ENCODE measurements at regions not wholly inside any gene's neighbourhood (a gene's known extent, or its start where the extent isn't known, plus 50 kb on each side); places are given as distances from the start of the nearest gene placed in this dataset.
"Not testable (repeated sequence)": the region's sequence is repeated elsewhere in the genome, so short reads cannot be mapped to it uniquely, and the experiment has no call there.

DNA sequence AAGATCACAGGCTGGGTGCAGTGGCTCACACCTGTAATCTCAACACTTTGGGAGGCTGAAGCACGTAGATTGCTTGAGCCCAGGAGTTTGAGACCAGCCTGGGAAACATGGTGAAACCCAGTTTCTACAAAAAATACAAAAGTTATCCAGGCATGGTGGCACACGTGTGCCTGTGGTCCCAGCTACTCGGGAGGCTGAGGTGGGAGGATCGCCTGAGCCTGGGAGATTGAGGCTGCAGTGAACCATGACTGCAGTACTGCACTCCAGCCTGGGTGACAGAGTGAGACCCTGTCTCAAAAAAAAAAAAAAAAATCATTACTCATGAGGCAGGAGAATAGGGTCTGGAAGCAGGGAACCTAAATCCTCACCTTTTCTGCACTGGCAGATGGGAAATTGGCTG lies 79.1 kb upstream of the CLDN5 start:
- not testable (repeated sequence) for DNase-seq

DNA sequence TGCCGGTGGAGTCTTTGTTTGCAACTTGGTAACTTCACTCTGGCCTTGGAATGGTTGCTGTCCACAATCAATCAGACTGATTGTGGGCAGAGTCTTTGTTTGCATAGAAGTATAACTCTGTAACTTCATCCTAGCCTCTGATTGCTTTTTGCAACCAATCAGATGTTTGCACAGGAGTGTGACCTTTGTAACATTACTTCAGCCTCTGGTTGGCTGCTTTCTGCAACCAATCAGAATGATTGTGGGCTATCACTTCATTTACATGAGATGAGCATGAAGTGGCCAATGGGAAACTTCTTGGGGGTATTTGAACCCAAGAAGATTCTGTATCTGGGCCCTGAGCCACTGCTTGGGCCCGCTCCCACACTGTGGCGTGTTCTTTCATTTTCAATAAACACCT lies 79.6 kb upstream of the CLDN5 start:
- DNase-seq = no peak

DNA sequence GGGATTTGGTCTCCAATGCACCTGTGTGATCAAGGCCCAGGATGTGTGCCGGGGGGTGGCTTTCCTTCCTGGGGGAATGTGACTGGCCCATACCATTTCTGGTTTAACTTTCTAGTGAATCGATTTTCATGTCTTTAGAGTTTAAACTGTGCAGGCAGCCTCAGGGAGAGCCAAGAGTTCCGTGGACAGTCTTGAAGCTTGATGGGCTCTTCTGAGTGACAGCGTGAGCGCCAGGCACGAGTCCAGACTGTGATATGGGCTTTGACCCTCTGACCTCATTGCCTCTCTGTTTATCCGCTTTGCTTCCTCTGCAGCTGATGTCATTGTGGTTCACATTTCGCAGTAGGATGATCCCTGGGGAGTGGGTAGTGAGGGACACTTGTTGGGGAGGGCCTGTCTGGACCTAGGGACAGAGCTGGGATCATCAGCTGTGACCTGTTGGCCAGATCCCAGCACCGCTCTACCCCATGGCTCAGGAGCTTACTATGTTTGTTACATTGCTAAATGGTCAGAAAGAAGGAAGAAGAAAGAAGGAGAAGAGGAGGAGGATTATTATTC lies 80.6 kb upstream of the CLDN5 start:
- DNase-seq = no peak

DNA sequence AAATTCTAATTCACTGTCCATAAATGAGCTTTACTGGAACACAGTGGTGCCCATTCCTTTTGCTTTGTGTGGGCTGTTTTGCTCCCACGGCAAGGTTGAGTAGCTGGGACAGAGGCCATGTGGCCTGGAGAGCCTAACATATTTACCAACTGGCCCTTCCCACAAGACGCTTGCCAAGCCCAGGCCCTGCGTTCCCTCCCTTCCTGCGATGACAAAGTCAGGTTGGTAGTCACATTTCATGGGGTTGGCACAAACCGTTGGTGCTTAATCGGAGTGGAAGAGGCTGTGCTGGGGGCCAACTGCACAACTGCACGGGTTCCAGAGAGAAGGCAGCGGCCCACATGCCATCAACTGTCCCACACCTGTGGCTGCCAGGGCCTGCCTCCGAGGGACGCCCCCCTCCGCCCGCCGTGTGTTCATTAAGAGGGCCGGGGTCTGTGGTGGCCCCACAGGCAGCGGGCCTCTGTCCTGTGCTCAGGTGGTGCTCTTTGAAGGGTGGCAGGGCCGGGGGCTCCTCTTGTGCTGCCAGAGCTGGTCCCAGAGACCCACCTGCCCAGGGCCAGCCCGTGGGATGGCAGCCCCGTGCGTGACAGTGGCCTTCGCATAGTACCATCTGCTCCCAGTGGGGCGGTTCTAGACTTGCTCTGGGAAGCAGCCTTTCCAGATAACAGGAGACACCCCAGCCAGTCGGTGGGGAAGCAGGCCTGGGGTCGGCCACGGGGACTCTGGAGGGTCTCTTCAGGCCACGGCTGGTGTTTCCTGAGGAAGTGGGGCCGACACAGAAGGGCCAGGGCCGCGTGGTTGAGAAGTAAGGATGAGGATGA lies 81.5 kb upstream of the CLDN5 start:
- no peak for DNase-seq

DNA sequence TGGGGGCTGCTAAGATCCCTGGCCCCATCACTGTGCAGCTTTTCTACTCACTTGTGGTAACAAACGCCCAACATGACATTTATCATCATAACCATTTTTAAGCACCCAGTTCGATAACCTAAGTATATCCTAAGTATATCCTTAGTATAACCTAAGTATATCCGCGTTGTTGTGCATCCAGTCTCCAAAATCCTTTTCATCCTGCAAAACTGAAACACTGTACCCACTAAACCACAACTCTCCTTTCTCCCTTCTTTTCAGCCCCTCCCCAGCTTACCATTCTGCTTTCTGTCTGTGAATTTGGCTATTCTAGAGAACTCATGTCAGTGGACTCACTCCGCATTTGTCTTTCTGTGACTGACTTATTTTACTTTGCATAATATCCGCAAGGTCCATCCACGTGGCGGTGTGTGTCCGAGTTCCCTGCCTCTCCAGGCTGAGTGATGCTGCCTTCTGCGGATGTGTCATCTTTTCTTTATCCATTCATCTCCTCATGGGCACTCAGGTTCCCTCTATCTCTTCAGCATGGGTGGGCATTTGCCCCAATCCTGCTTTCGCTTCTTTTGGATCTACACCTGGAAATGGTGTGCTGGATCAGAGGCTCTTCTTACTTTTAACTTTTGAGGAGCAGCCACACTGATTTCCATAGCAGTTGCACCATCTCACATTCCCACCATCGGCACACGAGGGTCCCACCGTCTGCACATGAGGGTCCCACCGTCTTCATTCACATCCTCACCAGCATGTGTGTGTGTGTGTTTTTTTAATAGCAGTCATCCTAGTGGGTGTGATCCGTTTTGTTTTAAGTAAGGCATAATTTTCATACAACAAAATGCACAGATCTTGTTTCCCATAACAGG lies 82.4 kb upstream of the CLDN5 start:
- no peak for DNase-seq

DNA sequence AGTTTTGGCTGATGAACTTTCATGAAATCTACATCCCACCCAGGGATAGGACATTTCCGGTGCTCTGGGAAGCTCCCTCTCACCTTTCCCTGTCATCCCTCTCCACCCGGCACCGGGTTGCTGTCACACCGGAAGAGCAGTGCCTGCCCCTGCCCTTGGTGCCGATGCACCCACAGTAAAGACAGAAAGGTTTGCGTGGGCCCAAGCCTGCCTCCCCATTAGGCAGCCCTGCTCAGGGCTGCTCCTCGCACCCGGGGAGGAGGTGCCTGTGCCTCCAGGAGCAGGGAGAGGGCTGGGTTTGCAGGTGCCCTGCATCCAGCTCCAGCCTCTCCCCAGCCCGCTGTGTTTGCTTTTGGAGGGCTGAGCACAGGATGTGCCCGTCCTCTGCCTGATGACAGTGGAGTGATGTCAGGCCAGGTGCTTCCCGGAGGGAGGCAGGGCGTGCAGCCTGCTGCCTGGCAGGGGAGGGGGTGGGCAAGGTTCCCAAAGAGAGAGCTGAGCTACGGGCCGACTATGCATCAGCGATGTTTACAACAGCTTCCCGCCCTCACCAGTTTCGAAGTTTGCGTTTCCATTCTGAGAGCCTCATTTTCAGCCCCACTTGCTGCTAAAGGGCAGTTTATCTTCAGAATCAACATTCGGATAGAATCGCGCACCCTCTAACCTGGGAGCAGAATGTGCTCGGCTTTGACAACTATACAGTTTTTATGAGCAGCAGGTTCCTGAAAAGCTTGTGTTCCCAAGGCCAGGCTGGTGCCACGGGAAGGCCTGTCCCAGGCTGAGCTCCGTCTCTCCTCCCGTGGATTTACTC lies 83.2 kb upstream of the CLDN5 start:
- peak; percentile 7 for DNase-seq

DNA sequence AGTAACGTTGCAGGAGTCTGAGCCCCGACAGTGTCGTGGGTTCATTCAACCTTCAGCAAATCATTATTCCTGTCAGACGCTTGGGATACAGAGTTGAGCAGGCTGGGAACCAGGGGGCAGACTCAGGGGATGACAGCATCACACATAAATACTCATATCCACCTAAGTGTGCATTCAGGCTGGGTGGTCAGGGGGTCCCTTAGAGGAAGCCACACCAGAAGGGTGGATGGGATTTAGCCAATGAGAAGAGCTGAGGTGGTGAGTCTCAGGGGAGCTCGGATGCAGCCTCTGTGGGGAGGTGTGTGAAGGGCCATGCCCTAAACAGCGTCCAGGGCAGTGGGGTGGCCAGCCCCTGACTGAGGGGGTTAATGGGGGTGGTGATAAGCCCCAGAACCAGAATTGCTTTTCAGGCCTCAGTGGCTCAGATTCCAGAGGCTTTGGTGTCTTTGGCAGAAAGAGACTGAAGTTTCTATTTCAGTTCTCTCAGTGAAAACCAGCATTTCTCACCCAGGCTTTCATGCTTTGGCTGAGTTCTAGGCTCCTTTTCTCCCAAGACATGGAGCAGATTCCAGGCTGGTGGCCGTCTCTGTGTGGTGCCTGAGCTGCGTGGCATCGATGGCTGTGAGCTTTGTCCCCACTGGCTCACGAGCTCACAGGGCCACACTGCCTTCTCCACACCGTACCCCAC lies 83.9 kb upstream of the CLDN5 start:
- DNase-seq = no peak

DNA sequence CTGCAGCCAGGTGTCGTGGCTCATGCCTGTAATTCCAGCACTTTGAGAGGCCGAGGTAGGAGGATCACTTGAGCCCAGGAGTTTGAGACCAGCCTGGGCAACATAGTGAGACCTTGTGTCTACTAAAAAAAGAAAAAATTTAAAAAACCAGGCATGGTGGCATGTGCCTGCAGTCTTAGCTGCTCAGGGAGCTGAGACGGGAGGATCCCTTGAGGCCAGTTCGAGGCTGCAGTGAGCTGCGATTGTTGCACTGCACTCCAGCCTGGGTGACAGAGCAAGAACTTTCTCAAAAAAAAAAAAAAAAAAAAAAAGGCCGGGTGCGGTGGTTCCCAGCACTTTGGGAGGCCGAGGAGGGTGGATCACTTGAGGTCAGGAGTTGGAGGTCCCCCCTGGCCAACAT lies 85.5 kb upstream of the CLDN5 start:
- not testable (repeated sequence) for DNase-seq

DNA sequence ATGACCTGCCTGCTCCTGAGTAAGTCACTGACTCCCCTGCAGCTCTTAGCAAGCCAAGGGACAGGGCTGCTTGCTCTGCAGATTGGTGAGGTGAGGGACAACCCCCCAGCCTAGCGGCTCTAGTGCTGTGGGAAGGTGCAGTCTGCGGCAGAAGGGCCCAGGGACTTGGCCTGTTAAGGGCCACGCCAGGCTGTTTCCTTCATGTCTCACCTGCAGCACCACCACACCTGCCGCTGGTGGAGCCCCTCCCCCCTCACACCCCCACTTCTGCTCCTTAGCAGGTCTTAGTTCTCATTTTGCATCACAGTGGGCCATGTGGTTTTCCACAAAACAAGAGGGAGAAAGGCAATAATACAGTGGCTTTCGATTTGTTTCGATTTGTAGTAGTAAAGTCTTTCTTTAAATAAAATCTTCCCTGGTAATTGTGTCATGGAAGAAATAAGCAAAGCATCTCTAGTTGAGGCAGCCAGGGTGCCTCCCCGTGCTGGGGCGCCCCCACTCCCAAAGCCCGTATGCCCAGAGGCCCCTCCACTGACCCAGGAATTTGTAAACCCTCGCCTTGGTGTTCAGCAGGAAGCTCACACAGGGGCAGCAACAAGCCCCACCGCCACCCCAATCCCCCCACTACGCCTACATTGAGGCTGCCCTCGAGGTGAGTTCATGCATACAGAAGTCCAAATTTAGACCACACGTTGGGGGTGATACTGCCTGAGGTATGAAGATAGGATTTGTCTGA lies 86.5 kb upstream of the CLDN5 start:
- DNase-seq = no peak

DNA sequence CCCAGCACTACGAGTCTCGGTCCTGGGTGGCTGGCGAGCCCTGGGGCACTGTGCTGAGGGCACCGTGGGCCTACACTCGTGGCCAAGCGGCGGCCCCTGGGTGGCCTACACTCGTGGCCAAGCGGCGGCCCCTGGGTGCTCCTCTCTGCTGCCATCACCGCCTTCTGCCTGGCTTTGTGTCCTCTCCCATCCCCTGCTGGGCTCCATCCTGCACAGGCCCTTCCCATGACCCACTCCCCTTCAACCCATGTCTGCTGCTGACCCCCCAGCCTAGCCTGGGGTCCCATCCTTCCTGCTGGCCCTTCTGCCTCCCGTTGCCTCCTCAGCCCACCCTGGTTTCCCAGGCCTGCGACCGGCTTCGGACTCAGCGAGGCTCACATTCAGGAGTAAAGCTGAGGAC lies 87.4 kb upstream of the CLDN5 start:
- no peak for DNase-seq

DNA sequence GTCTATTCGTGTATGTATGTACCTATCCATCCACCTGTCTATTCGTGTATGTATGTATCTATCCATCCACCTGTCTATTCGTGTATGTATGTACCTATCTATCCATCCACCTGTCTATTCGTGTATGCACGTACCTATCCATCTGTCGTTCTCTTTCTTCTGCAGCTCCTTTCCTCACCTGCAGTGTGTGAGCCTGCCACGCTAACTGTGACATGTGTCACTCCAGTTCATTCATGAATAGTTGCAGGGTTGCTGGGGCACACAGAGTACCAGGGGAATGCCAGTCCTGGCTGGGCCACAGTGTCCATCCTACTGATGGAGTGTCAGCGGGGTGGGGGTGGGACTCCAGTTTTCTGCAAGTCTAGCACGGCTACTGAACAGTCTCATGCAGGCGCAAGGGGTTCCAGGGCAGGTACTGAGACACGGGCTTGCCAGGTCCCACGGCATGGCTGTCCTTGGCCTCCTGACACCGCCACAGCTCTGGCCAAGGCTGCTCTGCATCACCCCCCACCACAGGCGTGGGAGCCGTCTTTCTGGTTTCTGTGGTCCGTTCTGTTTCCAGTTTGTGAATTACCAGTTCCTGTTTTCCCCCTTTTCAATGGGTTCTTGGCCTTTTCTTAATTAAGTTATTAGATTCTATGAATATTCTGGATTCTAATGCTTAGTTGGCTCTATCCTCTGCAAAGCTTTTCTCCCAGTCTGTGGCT lies 88.8 kb upstream of the CLDN5 start:
- no peak for DNase-seq

DNA sequence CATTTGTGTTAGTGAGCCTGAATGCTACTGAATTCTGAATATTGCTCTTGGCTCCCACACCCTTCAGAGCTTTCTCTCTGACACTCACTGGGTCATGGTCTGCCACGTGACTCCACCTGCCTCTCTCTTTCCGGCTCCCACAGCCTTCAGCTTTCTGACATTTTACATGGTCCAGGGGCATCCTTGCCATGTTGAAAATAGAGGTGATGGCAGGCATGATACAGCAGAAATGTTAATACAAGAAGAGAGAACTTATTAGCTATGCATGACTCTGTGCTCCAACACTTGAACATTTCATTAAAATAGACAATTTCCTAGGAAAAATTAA lies 90.3 kb upstream of the CLDN5 start:
- DNase-seq = no peak

DNA sequence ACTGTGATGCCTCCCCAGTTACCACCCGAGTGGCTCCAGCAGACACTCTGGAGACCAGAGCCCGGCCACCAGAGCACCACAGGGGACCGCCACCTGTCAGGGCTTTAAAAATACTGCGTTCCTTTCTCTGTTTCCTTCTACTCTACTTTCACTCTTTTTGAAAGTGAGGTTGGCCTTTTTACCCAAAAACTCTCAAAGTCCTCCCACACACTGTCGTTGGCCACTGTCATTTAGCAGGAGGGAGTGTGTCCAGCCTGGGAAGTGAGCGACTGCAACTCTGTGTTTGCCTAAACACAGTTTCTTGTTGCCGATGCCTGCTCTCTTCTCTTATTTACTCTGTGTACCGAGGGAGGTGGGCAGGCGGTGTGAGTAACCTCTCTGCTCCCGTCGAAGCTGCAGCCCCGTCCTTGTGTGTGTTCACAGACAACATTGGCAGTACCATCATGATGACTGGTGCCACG lies 90.8 kb upstream of the CLDN5 start:
- no peak for DNase-seq

DNA sequence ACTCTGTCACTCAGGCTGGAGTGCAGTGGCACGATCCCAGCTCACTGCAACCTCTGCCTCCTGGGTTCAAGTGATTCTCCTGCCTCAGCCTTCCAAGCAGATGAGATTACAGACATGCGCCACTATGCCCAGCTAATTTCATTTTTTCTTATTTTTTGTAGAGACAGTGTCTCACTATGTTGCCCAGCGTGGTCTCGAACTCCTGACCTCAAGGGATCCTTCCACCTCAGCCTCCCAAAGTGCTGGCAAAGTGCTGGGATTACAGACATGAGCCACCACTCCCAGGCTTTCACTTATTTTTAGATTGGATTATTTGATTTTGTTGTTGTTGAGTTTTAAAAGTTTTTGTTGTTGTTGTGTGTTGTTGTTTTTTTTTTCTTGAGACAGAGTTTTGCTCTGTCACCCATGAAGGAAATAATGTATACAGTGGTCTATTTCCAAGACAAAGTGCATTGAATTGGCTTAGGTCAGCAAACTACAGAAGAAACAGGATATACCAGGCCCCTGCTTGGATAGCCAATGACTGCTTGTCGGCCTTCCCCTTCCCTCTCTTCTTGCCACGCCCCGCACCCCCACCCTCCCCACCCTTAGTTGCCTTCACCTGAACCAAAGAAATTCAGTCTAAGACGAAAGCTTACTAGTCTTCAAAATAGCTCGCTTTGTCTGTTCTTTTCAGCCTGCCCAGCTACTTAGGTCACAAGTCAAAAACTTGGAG lies 91.8 kb upstream of the CLDN5 start:
- no peak for DNase-seq

DNA sequence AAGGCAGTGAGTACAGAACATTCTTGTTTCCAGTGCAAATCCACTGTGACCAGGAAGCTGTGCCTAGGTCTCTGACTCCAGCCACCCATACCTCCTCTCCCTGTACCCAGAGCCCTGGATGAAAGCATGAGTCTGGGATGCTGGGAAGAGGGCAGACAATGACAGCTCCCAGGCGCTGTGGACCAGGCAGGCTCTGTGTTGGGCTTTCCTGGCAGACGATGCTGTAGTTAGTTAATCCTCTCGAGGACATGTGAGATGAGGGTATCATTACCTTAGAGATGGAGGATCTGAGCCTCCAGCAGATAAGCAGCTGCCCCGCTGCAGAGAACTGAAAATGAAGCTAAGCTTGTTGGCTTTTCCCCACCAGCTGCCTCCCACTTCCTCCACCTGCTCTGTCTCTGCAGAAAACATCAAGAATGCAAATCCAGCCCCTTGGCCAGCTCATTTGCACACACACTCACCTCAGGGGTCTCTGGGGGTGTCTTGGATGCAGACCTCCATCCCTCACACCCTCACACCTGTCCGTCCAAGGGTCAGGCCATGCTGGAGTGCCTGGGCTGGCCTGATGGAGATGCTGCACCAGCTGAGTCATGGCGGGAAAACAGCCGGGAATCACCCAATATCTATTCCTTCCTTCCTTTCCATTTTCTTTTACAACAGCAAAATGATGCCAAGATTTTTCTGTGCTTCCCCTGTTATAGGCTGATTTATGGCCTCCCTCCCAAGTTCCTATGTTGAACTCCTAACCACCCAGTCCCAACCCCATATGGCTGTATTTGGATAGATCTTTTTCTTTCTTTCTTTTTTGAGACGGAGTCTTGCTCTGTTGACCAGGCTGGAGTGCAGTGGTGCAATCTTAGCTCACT lies 94.9 kb upstream of the SEPTIN5 start:
- no peak for DNase-seq

DNA sequence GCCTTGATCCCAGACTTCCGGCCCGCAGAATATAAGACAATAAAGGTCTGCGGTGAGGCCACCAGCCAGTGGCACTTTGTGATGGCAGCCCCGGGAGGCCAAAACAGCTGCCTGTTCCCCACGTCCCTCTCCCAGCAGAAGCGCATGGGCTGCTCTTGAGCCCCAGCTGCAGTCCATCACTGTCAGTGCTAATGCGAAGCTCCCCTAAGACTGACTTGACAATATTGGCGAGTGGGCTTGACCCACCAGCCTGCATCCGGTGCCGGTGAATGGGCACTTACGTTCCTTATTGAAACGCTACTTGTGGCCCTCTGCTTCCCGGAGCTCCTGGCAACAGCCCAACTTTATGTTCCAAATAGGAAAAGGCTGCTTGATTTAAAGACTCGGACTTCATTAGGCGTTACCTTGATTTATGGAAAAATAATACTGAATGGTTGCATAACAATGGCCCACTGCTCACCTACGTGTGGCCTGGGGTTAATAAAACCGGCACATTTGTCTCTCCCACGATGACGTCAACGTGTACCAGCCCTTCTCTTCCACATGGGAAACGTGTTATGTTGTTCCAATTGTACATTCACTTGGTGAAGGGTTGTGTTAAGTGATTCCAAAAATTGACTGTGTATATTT lies 93.4 kb upstream of the SEPTIN5 start:
- no peak for DNase-seq

DNA sequence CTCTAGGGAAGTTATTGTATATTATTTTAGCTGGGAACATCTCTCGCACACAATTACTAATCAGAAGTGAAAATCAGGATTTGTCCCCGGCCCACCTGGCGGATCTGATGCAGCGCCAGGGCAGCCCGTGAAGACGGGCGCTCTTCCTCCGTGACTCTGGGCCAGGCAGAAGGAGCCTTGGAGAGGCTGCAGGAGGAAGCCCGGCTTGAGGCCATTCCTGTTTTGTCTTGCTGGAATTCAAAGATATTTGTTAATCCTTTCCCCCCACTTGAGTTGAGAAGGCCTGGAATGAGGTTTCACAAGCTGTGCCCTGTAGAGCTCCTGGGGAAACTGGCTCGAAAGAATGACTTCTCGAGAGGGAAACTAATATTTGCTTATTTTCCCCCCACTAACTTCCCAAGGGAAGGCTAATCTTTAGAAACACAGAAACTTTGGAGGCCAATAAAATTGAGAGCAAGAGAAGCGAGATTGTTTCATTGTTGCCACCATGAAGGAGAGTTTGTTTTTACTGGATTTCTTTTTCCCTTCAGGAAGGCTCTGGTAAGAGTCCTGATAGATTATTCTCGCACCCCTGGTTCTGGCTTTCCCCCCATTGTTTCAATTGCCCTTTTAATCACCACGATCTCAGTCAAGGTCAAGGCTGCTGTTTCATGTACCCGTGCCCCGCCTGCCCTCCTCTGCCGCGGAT lies 92.8 kb upstream of the SEPTIN5 start:
- DNase-seq = no peak

DNA sequence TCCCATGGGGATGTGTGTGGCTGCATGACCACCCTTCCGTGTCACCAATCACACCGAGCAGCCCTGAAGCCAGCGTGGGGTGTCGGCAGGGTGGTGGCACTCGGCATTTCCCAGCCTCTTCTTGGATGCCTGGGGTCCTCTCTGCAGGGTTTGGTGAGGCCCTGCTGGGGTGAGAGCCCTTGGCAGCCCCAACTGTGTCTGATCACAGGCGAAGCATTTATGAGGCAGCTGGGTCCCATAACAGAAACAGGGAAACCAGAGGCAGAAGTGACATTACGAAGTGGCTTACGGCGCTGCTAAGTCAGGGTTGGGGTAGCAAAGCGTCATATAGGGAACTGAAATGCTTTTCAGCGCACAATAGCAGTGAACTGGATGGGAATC lies 92.3 kb upstream of the SEPTIN5 start:
- DNase-seq = no peak

Data from activated effector memory CD4-positive, alpha-beta T cell treated with Interleukin-2 at 50 U/mL for 16 hours (primary cell).